Mononuclear cell (primary cell): ENCODE measurements at regions not wholly inside any gene's neighbourhood (a gene's known extent, or its start where the extent isn't known, plus 50 kb on each side); places are given as distances from the start of the nearest gene placed in this dataset.

Experiments
- H3K27me3 ChIP-seq: 2 replicates; pipeline ENCODE4 v1.6.0; 2011; ENCODE audit warnings: low read length, control low read depth; ENCODE audit not compliant: insufficient read depth
- H3K4me1 ChIP-seq: 2 replicates; pipeline ENCODE4 v1.5.1; 2011; ENCODE audit warnings: mild to moderate bottlenecking, low read length, control low read depth; ENCODE audit not compliant: insufficient read depth
- H3K4me3 ChIP-seq: 2 replicates; pipeline ENCODE4 v1.5.1; 2011; ENCODE audit warnings: mild to moderate bottlenecking, low read length, moderate library complexity
- H3K9me3 ChIP-seq: 2 replicates; pipeline ENCODE4 v1.5.1; 2011; ENCODE audit warnings: low read depth, mild to moderate bottlenecking, control low read depth, low read length

DNA sequence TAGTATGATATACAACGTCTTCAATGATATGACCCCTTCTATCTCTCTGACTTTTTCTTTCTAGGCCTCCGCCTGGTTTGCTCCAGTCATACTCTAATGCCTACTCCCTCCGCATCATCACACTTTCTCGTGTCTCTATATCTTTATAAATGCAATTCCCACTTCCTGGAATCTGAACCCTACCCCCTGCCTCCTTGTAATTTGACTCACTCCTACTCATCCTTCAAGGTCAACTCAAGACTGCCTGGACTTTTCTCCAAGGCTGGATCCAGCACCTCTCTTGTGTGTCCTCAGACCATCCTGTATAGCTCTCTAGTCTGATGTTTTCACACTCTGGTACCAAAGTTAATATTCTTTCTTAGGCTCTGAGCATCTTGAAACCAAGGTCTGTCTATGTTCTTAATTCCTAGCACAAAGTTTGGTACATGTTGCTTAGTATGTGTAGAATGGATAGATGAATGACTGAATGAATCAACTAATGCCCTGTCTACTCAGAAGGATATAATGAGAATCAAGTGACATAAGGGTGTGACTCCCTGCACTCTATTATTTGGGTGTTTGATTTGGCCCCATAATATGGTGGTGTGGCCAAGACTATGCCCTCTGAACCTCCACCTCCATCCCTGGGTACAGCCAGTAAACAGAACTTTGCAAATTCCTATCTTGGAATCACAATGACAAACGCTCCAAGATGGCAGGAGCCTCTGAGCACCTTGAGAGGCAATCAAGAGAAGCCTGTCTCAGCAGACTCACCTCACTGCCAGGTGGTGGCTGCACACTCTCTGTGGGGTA, 74.3 kb upstream of the SERP2 start:
- H3K9me3 ChIP-seq, result no peaks in the 10 kb centered on the region
- no peak overlapping the region for H3K4me3 ChIP-seq
- peaks cover 22% of the 10 kb centered on the region for H3K4me1 ChIP-seq
- no peaks in the 10 kb centered on the region for H3K27me3 ChIP-seq

GRCh38 chr13:44300895-44301638, 72.6 kb upstream of the SERP2 start:
- H3K4me1 ChIP-seq, result peaks cover 10% of the 10 kb centered on the region
- no peaks in the 10 kb centered on the region for H3K27me3 ChIP-seq
- no peak overlapping the region for H3K4me3 ChIP-seq
- no peaks in the 10 kb centered on the region for H3K9me3 ChIP-seq

DNA sequence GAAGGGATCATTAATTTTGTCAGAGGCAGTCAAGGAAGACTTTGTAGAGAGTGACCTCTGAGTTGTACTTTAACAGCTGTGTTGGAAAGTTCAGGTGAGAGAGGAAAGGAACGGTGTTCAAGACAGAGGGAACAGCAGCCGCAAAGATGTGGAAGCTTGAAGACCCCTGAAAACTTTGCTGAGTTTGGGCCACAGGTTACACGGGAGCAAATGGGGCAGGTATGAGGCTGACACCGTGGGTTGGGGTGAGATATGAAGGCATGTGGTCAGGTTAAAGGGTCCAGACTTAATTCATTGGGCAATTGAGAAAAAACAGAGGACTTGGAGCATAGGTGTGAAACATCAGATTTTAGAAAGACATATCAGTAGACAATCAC, 72.0 kb upstream of the SERP2 start:
- peaks cover 10% of the 10 kb centered on the region for H3K4me1 ChIP-seq
- no peak overlapping the region for H3K4me3 ChIP-seq
- no peaks in the 10 kb centered on the region for H3K9me3 ChIP-seq
- H3K27me3 ChIP-seq, result no peaks in the 10 kb centered on the region

DNA sequence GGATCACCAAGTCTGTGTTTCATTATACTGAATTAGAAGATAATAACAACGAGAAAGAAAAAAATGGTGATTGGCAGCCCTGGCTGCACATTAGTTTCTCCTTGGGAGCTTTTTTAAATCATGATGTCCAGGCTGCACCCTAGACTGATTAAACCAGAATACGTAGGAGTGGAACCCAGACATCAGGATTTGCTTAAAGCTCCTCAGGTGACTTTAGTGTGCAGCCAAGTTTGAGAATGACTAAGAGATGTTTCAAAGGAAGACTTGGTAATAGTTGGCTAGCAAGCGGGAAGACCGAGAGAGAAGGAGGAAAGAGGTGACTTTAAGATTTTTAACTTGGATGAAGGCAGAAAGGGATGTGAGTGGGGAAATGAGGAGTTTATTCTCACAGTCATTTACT, 71.4 kb upstream of the SERP2 start:
- no peaks in the 10 kb centered on the region for H3K9me3 ChIP-seq
- peaks cover 10% of the 10 kb centered on the region for H3K4me1 ChIP-seq
- no peaks in the 10 kb centered on the region for H3K27me3 ChIP-seq
- no peak overlapping the region for H3K4me3 ChIP-seq

- Histone ChIP-seq H3K4me1 (peaks cover 10% of the 10 kb centered on the region), H3K4me3 (no peak overlapping the region)
These were observed 70.6 kb upstream of the SERP2 start for GRCh38 chr13:44302940-44303575.

DNA sequence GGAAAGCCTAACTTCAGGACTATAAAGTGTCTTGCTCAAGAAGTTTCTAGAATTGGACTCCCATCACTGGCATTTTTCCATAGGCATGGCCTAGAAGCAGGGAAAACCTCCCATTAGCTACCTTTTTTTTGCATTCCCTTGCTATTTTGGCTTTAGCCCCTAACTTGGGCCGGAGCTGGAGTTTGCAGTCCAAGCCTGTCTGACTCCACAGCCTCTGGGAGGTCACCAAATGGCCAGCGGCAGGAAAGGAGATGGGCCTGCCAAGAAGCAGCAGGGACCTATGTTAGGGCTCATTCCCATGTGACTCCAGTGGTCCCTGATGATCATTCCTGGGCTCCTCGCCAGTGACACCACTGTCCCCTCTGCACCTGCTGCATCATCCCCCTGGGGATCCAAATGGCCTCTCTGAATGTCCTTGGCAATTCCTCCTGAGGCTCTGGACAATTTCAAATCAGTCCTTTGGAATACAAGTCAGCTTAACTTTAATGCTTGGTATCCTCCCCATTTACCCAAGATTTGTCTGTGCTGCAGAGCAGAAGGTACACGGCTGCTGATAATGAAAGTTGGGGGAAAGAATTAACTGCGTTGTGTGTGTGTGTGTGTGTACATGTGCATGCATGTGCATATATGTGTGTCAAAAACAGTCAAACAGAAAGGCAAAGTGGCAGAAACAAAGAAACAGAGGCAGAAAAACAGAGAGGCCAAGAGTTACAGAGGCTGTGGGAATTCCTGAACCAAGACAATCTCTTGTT, 69.8 kb upstream of the SERP2 start:
- H3K27me3 ChIP-seq, result no peaks in the 10 kb centered on the region
- peaks cover 10% of the 10 kb centered on the region for H3K4me1 ChIP-seq
- H3K4me3 ChIP-seq, result no peak overlapping the region
- no peaks in the 10 kb centered on the region for H3K9me3 ChIP-seq

More at GRCh38 chr13:44302940-44303575, 70.6 kb upstream of the SERP2 start:
- Histone ChIP-seq H3K9me3 (no peaks in the 10 kb centered on the region), H3K27me3 (no peaks in the 10 kb centered on the region)

GRCh38 chr13:44304433-44304725, 69.2 kb upstream of the SERP2 start:
- Histone ChIP-seq H3K4me1 (peaks cover 10% of the 10 kb centered on the region), H3K4me3 (no peak overlapping the region), H3K9me3 (no peaks in the 10 kb centered on the region), H3K27me3 (no peaks in the 10 kb centered on the region)

- no peaks in the 10 kb centered on the region for H3K9me3 ChIP-seq
These were observed 68.3 kb upstream of the SERP2 start for GRCh38 chr13:44305286-44305685.

DNA sequence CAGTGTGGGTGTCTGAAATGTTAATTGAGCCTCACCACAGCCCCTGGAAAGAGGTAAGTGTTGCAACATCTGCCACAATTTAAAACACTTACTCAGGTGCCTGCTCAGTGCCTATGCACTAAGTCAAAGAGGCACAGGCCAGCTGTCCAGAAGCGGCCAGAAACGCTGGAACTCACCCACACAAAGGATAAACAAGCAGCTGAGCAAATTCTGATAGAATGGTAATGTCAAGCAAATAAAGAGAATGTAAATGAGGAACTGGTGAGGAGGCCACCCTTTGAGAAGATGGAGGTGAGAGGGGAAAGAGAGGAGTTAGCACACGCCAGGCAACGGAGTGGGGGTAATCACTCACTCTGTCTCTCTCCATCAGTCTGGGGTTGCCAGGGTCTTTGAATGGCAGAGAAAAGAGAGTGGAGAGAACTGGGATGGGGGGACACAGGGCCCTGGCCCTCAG, 67.7 kb upstream of the SERP2 start:
- Histone ChIP-seq H3K9me3 (no peaks in the 10 kb centered on the region), H3K4me1 (peaks cover 8% of the 10 kb centered on the region), H3K4me3 (no peak overlapping the region), H3K27me3 (no peaks in the 10 kb centered on the region)

More at GRCh38 chr13:44305286-44305685, 68.3 kb upstream of the SERP2 start:
- Histone ChIP-seq H3K4me3 (no peak overlapping the region), H3K27me3 (no peaks in the 10 kb centered on the region), H3K4me1 (peaks cover 10% of the 10 kb centered on the region)

DNA sequence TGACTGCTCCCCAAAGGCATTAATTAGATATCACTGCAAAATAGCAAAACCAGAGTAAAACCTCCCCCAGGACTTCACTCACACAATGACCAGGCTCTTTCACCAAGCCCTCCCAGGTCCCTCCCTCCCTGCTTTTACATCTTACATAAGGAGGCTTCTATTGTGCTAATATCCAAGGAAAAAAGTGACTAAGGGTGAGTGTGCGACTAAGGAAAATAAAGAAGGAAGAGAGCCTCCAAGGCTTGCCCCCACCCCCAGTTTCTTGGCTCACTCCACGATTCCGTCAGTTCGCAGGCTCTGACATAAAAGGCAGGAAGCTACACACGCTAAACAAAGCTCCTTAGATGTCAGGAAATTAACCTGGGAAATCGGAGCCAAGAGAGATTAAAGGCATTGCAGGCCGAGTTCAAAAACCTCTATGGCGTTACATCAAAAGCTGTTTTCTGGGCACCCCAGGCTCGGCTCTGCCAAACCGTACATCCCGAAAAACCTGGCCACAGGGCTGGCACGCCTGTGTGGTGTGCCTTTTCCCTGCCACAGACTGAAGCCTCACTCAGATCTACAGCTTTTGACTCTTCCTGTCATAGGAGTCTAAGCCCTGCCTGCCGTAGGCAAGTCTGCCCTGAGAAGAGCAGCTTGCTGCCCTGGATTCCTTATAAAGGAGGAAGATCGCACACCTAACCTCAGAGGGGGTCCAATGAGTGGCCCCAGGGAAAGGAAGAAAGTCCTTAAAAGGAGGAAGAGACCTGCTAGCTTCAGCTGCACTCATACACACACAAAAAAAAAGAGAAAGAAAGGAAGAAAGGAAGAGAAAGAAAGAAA, 67.0 kb upstream of the SERP2 start:
- Histone ChIP-seq H3K4me1 (peaks cover 1% of the 10 kb centered on the region), H3K27me3 (no peaks in the 10 kb centered on the region), H3K4me3 (no peak overlapping the region), H3K9me3 (no peaks in the 10 kb centered on the region)

- H3K4me3 ChIP-seq, result no peak overlapping the region
- no peaks in the 10 kb centered on the region for H3K9me3 ChIP-seq
- no peaks in the 10 kb centered on the region for H3K4me1 ChIP-seq
- H3K27me3 ChIP-seq, result no peaks in the 10 kb centered on the region
These were observed 66.4 kb upstream of the SERP2 start for GRCh38 chr13:44307255-44307654.

DNA sequence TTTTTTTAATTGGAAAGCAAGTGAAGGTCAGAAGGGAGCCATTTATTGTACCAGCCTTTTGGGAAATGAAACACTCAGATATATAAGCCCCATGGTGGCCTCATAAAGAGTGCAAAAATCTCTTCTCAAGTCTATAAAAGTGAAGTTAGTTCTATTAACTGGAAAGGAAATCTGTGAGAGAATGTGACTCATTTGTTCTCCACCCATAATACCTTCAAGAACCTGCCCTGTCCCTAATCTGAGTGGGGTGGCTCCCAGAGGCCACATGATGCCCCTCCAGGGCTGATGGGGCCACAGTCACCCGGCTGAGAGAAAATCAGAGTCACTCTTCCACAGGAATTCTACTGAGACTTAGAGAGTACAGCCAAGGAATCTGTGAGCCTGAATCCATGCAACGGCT, 65.8 kb upstream of the SERP2 start:
- no peaks in the 10 kb centered on the region for H3K9me3 ChIP-seq
- H3K4me1 ChIP-seq, result no peaks in the 10 kb centered on the region

GRCh38 chr13:44308352-44308751, 65.3 kb upstream of the SERP2 start:
- Histone ChIP-seq H3K9me3 (no peaks in the 10 kb centered on the region), H3K4me3 (no peak overlapping the region), H3K4me1 (no peaks in the 10 kb centered on the region), H3K27me3 (no peaks in the 10 kb centered on the region)

More for the DNA sequence above, 65.8 kb upstream of the SERP2 start:
- Histone ChIP-seq H3K27me3 (no peaks in the 10 kb centered on the region), H3K4me3 (no peak overlapping the region)
